Stomach (tissue), 8 donors: ENCODE measurements at regions not wholly inside any gene's neighbourhood (a gene's known extent, or its start where the extent isn't known, plus 50 kb on each side); places are given as distances from the start of the nearest gene placed in this dataset.

ENCODE experiments used
- DNase-seq, 2 donors: peaks; one replicate each; pipeline versions ENCODE4 v3.0.0 to v3.0.0-alpha.2; 2013 to 2019
- H3K27ac ChIP-seq, 5 donors: fragments of 200-600 bp in 4 of 5; sonication (generic) in 4 of 5; one replicate each; pipeline ENCODE4 v1.5.1; 2013 to 2019; ENCODE audit warnings: mild to moderate bottlenecking in 1 of 5, moderate library complexity in 1 of 5
- H3K27me3 ChIP-seq, 3 donors: fragments of 200-600 bp; sonication (generic); one replicate each; pipeline ENCODE4 v1.5.1; 2017 to 2019; ENCODE audit warnings: mixed run types in 1 of 3
- H3K36me3 ChIP-seq, 4 donors: fragments of 200-600 bp; sonication (generic); 1 replicate in 3 of 4; 2 replicates in 1 of 4; pipeline ENCODE4 v1.5.1; 2016 to 2019
- H3K4me1 ChIP-seq, 4 donors: fragments of 200-600 bp; sonication (generic); one replicate each; pipeline ENCODE4 v1.5.1; 2016 to 2019
- H3K4me3 ChIP-seq, 4 donors: fragments of 200-600 bp; sonication (generic) in 3 of 4; one replicate each; pipeline ENCODE4 v1.5.1; 2016 to 2019; ENCODE audit warnings: mild to moderate bottlenecking in 1 of 4
- H3K9me3 ChIP-seq, 4 donors: fragments of 200-600 bp; sonication (generic); one replicate each; pipeline ENCODE4 v1.5.1; 2016 to 2019
- CTCF ChIP-seq, 7 experiments: fragments of 450-650 bp in 4 of 7; fragments of 200-600 bp in 3 of 7; sonication (generic) in 3 of 7; IDR thresholded peaks; one replicate each; pipeline ENCODE4 v1.5.1; 2016 to 2019; ENCODE audit warnings: antibody characterized with exemption in 7 of 7, control low read depth in 2 of 7, mild to moderate bottlenecking in 1 of 7
- EP300 ChIP-seq: sonication (generic); formaldehyde crosslinking; IDR thresholded peaks from one replicate; pipeline ENCODE4 v1.6.1; 2017; ENCODE audit warnings: antibody characterized with exemption
- POLR2A ChIP-seq, 4 donors: fragments of 450-650 bp; IDR thresholded peaks; one replicate each; pipeline ENCODE4 v1.6.1; 2016; ENCODE audit warnings: antibody characterized with exemption in 4 of 4, control low read depth in 2 of 4, mild to moderate bottlenecking in 1 of 4, moderate library complexity in 1 of 4
- POLR2AphosphoS5 ChIP-seq, 3 donors: sonication (generic); formaldehyde crosslinking; IDR thresholded peaks; one replicate each; pipeline ENCODE4 v1.6.1; 2016; ENCODE audit warnings: antibody characterized with exemption in 3 of 3
- WGBS, 5 donors: extraction: QIAGEN DNeasy Blood & Tissue Kit in 3 of 5; methylation state at CpG; one replicate each; pipeline versions ENCODE4 v1.1.5 to v1.1.7; 2013 to 2018; 5-methylcytosine and 5-hydroxymethylcytosine counted together
- intact Hi-C: fragments of 100-400 bp; cut with DNase I; formaldehyde crosslinking; loops from one replicate; pipeline ENCODE4 v1.15.1; 2023; ENCODE audit warnings: low total_unique reads
- donor health status: healthy with polysubstance abuse.
- donor health status: Bipolar disorder and iron deficiency.
- donor health status: healthy.

GRCh38 chr22:44615602-44616180 is 86.3 kb upstream of the PRR5 start:
- H3K36me3 ChIP-seq = no peaks in the 10 kb centered on the region
- intact Hi-C loops = no loop called here
- H3K9me3 ChIP-seq = peaks cover 8 to 50% (median 46%) of the 10 kb centered on the region in 4 donors
- DNase-seq = no peak
- H3K4me1 ChIP-seq = peaks cover 6 to 10% (median 8%) of the 10 kb centered on the region in 4 donors
- H3K27me3 ChIP-seq = peaks cover 4 to 38% (median 17%) of the 10 kb centered on the region in 3 donors
- H3K4me3 ChIP-seq = no peak overlapping the region
- no peak overlapping the region for H3K27ac ChIP-seq
- TF ChIP-seq EP300 = no peak
- 70 to 79% (median 74%) methylated on average over 5 to 8 of the region's 8 CpGs for WGBS, 5 donors

GRCh38 chr22:44615146-44615545 is 86.9 kb upstream of the PRR5 start:
- Histone ChIP-seq H3K27me3 (peaks cover 0 to 32% (median 11%) of the 10 kb centered on the region in 3 donors), H3K4me3 (no peak overlapping the region), H3K4me1 (peaks cover 2 to 4% (median 3%) of the 10 kb centered on the region in 4 donors), H3K36me3 (no peaks in the 10 kb centered on the region), H3K27ac (no peak overlapping the region), H3K9me3 (peaks cover 8 to 55% (median 48%) of the 10 kb centered on the region in 4 donors)
- WGBS, 5 donors = 89 to 96% (median 92%) methylated on average over 16 of the region's 16 CpGs
- TF ChIP-seq POLR2AphosphoS5 (IDR thresholded peaks at IDR 0.05) = no peak
- no peak for TF ChIP-seq POLR2A (IDR thresholded peaks at IDR 0.05)
- TF ChIP-seq CTCF (IDR thresholded peaks at IDR 0.05) = no peak
- no peak for TF ChIP-seq EP300
- no peak for DNase-seq
- intact Hi-C loops = no loop called here

- Histone ChIP-seq H3K27me3 (peaks cover 0 to 15% (median 1%) of the 10 kb centered on the region in 3 donors), H3K4me3 (no peak overlapping the region), H3K9me3 (peaks cover 8 to 59% (median 48%) of the 10 kb centered on the region in 4 donors), H3K36me3 (no peaks in the 10 kb centered on the region), H3K27ac (no peak overlapping the region), H3K4me1 (no peaks in the 10 kb centered on the region)
- intact Hi-C loops = no loop called here
- TF ChIP-seq POLR2A (IDR thresholded peaks at IDR 0.05) (no peak), POLR2AphosphoS5 (IDR thresholded peaks at IDR 0.05) (no peak), EP300 (no peak), CTCF (IDR thresholded peaks at IDR 0.05) (no peak)
- 70 to 81% (median 78%) methylated on average over 2 of the region's 2 CpGs for WGBS, 5 donors
- DNase-seq = no peak
Measured at GRCh38 chr22:44613196-44613595, 88.8 kb upstream of the PRR5 start.

- H3K27me3 ChIP-seq = peaks cover 0 to 21% (median 0%) of the 10 kb centered on the region in 3 donors
- H3K4me1 ChIP-seq = no peaks in the 10 kb centered on the region
- WGBS, 5 donors = 88 to 94% (median 92%) methylated on average over 2 of the region's 2 CpGs
- DNase-seq = no peak
- no peak overlapping the region for H3K4me3 ChIP-seq
- H3K27ac ChIP-seq = no peak overlapping the region
- H3K36me3 ChIP-seq = no peaks in the 10 kb centered on the region
- TF ChIP-seq POLR2AphosphoS5 (IDR thresholded peaks at IDR 0.05) (no peak), CTCF (IDR thresholded peaks at IDR 0.05) (no peak)
- intact Hi-C loops = no loop called here
- H3K9me3 ChIP-seq = peaks cover 8 to 59% (median 48%) of the 10 kb centered on the region in 4 donors
Measured at GRCh38 chr22:44611880-44612496, 90.0 kb upstream of the PRR5 start.

GRCh38 chr22:44610071-44610470 is 91.9 kb upstream of the PRR5 start:
- Histone ChIP-seq H3K27ac (no peak overlapping the region), H3K9me3 (peaks cover 8 to 53% (median 46%) of the 10 kb centered on the region in 4 donors), H3K27me3 (peaks cover 0 to 33% (median 4%) of the 10 kb centered on the region in 3 donors), H3K4me1 (no peaks in the 10 kb centered on the region), H3K4me3 (no peak overlapping the region), H3K36me3 (no peaks in the 10 kb centered on the region)
- 78 to 86% (median 78%) methylated on average over 8 of the region's 8 CpGs for WGBS, 5 donors
- TF ChIP-seq POLR2A (IDR thresholded peaks at IDR 0.05) = no peak
- no peak for TF ChIP-seq CTCF (IDR thresholded peaks at IDR 0.05)
- TF ChIP-seq POLR2AphosphoS5 (IDR thresholded peaks at IDR 0.05) = no peak
- no peak for TF ChIP-seq EP300
- no peak for DNase-seq
- intact Hi-C loops = no loop called here
